ENCODE measurements at regions not wholly inside any gene's neighbourhood (a gene's known extent, or its start where the extent isn't known, plus 50 kb on each side); places are given as distances from the start of the nearest gene placed in this dataset.

DNA sequence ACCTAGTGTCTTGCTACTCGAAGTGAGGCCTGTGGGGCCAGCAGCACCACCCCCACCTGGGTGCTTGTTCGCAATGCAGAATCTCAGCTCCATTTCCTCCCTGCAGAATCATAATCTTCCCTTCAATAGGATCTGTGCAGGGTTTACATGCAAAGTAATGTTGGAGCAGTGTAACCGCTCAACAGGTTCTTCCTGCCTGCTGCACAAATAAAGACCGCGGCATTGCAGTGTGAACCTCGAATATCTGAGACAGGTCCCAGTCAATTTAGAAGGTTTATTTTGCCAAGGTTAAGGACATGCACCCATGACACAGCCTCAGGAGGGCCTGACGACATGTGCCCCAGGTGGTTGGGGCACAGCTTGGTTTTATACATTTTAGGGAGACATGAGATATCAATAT, 119.2 kb downstream of the TLR5 start:
- TF ChIP-seq, protein P1, sequence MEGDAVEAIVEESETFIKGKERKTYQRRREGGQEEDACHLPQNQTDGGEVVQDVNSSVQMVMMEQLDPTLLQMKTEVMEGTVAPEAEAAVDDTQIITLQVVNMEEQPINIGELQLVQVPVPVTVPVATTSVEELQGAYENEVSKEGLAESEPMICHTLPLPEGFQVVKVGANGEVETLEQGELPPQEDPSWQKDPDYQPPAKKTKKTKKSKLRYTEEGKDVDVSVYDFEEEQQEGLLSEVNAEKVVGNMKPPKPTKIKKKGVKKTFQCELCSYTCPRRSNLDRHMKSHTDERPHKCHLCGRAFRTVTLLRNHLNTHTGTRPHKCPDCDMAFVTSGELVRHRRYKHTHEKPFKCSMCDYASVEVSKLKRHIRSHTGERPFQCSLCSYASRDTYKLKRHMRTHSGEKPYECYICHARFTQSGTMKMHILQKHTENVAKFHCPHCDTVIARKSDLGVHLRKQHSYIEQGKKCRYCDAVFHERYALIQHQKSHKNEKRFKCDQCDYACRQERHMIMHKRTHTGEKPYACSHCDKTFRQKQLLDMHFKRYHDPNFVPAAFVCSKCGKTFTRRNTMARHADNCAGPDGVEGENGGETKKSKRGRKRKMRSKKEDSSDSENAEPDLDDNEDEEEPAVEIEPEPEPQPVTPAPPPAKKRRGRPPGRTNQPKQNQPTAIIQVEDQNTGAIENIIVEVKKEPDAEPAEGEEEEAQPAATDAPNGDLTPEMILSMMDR (conservative IDR thresholded peaks at IDR 0.05) = no peak
- TF ChIP-seq EZH2 (IDR thresholded peaks at IDR 0.05; ENCODE audit: low read depth) = no peak

All from PC-9 (cell line).